ENCODE measurements at regions not wholly inside any gene's neighbourhood (a gene's known extent, or its start where the extent isn't known, plus 50 kb on each side); places are given as distances from the start of the nearest gene placed in this dataset.

DNA sequence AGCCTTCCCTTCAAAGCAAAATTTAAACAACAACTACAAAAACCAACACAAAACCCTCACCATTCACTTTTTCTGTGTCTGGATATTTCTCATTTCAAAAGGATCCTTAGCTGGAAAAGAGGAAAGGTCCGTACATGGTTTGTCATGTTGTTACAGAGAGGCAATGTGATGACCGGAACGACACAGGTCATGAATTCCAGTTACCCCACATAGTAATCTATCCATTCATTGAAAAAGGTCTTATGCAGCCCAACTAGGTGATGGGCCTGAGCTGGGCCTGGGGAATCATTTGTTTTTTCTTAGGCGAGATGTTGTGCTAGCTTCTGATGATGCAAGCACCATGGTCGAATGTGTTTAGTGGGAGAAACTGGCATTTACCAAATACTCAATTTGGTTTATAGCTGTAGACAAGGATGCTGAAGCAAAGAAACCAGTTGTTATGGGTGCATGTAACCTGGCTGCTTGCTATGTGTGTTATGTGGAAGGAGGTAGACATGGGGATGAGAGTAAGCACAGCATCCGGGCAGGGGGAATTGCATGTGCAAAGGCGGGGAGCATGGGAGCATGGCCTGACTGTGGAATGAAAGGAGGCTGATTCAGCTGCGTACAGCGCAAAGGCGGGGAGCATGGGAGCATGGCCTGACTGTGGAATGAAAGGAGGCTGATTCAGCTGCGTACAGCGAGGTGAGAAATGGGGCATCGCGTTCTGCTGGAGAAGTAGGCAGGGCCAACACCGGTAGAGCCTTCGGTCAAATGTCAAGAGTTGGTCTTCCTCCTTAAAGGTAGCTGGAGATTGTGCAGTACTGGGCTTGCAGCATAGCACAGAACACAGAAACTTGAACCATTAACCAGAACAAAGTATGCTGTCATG is 269.7 kb upstream of the MAF start:
- Histone ChIP-seq H3K4me3 (ENCODE audit: low read length) (no peak overlapping the region), H3K27me3 (ENCODE audit: control insufficient read depth, low read length) (no peaks in the 10 kb centered on the region), H3K9me2 (replicated peaks; ENCODE audit: control insufficient read depth, low read length) (no peaks in the 10 kb centered on the region), H3K36me3 (ENCODE audit: control insufficient read depth, low read length) (no peaks in the 10 kb centered on the region), H3F3A (ENCODE audit: control insufficient read depth, insufficient read depth) (no peaks in the 10 kb centered on the region), H3K9me3 (ENCODE audit: control insufficient read depth, insufficient read depth, low read length) (no peaks in the 10 kb centered on the region; the same call in 1 of the 2 replicates), H3K79me2 (ENCODE audit: control insufficient read depth, low read length) (no peaks in the 10 kb centered on the region), H3K4me2 (ENCODE audit: low read length) (no peak overlapping the region), H4K20me1 (ENCODE audit: control insufficient read depth, insufficient read depth, low read depth, low read length) (no peaks in the 10 kb centered on the region), H3K4me1 (ENCODE audit: control insufficient read depth, low read length) (no peaks in the 10 kb centered on the region), H3K27ac (ENCODE audit: low read depth, low read length) (no peak overlapping the region)
- no peak for TF ChIP-seq EZH2phosphoT487 (IDR thresholded peaks at IDR 0.05; ENCODE audit: borderline replicate concordance, low read length)
- TF ChIP-seq, protein P1, sequence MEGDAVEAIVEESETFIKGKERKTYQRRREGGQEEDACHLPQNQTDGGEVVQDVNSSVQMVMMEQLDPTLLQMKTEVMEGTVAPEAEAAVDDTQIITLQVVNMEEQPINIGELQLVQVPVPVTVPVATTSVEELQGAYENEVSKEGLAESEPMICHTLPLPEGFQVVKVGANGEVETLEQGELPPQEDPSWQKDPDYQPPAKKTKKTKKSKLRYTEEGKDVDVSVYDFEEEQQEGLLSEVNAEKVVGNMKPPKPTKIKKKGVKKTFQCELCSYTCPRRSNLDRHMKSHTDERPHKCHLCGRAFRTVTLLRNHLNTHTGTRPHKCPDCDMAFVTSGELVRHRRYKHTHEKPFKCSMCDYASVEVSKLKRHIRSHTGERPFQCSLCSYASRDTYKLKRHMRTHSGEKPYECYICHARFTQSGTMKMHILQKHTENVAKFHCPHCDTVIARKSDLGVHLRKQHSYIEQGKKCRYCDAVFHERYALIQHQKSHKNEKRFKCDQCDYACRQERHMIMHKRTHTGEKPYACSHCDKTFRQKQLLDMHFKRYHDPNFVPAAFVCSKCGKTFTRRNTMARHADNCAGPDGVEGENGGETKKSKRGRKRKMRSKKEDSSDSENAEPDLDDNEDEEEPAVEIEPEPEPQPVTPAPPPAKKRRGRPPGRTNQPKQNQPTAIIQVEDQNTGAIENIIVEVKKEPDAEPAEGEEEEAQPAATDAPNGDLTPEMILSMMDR (IDR thresholded peaks at IDR 0.05; ENCODE audit: low read depth, low read length, poor library complexity, severe bottlenecking) = no peak

DNA sequence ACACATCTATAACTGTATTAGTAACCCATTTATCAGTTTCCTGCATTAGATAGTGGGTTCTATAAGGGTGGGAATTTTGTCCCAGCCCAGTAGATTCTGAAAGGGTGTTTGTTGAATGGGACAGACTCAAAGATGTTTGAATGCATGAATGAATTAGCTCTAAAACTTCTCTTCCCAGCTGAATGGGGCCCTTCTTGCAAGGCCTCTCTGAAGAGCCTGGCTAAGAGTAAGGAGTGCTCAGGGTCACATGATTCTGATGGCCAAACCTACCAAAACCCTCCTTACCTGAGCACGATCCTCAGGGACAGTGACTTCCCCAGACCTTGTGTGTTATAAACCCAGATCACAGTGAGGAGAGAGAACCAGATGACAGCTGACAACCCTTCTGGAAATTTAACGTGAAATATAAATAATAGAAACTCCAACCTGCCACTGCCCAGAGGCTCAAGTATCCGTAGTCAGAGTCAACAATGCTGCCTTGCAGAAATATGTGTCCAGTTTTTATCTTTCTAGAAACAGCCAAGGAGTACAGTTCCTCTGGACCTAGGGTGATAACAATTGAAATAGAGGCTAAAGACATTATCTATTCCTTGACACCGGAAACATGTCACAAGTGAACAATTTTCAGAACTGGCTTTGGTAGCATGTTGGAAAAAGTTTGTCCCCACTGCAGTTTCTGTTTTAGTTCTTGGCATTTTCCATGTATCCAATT is 268.9 kb upstream of the MAF start:
- H3K36me3 ChIP-seq (ENCODE audit: control insufficient read depth, low read length) = no peaks in the 10 kb centered on the region
- TF ChIP-seq EZH2phosphoT487 (IDR thresholded peaks at IDR 0.05; ENCODE audit: borderline replicate concordance, low read length) = no peak
- TF ChIP-seq, protein P1 (IDR thresholded peaks at IDR 0.05; ENCODE audit: low read depth, low read length, poor library complexity, severe bottlenecking) = no peak
- H3K9me3 ChIP-seq (ENCODE audit: control insufficient read depth, insufficient read depth, low read length) = no peaks in the 10 kb centered on the region; the same call in 1 of the 2 replicates
- no peak overlapping the region for H3K27ac ChIP-seq (ENCODE audit: low read depth, low read length)
- no peaks in the 10 kb centered on the region for H3K79me2 ChIP-seq (ENCODE audit: control insufficient read depth, low read length)
- no peak overlapping the region for H3K4me3 ChIP-seq (ENCODE audit: low read length)
- H4K20me1 ChIP-seq (ENCODE audit: control insufficient read depth, insufficient read depth, low read depth, low read length) = no peaks in the 10 kb centered on the region
- H3K9me2 ChIP-seq (replicated peaks; ENCODE audit: control insufficient read depth, low read length) = no peaks in the 10 kb centered on the region
- no peaks in the 10 kb centered on the region for H3K27me3 ChIP-seq (ENCODE audit: control insufficient read depth, low read length)
- no peak overlapping the region for H3K4me2 ChIP-seq (ENCODE audit: low read length)
- no peaks in the 10 kb centered on the region for H3K4me1 ChIP-seq (ENCODE audit: control insufficient read depth, low read length)
- H3F3A ChIP-seq (ENCODE audit: control insufficient read depth, insufficient read depth) = no peaks in the 10 kb centered on the region

DNA sequence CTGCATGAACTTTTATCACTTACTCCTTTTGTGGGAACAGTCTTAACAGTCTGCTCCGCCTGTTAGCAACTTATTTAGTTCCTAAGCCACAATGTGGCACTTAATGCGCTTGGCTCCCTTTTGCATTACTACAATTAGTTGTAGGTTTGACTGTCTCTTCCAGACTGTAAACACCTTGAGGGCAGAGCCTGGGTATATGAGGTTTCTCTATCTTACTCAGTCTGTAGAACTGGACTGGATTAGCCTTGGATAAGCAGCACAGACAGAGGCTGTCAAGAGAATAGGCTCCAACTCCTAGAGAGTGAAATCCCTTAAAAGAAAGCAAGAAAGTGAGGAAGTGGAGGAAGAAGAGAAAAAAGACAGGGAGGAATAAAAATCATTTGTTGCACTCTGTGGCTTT is 268.3 kb upstream of the MAF start:
- Histone ChIP-seq H4K20me1 (ENCODE audit: control insufficient read depth, insufficient read depth, low read depth, low read length) (no peaks in the 10 kb centered on the region), H3K36me3 (ENCODE audit: control insufficient read depth, low read length) (no peaks in the 10 kb centered on the region), H3K79me2 (ENCODE audit: control insufficient read depth, low read length) (no peaks in the 10 kb centered on the region), H3K9me2 (replicated peaks; ENCODE audit: control insufficient read depth, low read length) (no peaks in the 10 kb centered on the region), H3F3A (ENCODE audit: control insufficient read depth, insufficient read depth) (no peaks in the 10 kb centered on the region), H3K4me2 (ENCODE audit: low read length) (no peak overlapping the region), H3K27ac (ENCODE audit: low read depth, low read length) (no peak overlapping the region), H3K27me3 (ENCODE audit: control insufficient read depth, low read length) (no peaks in the 10 kb centered on the region), H3K4me1 (ENCODE audit: control insufficient read depth, low read length) (no peaks in the 10 kb centered on the region), H3K4me3 (ENCODE audit: low read length) (no peak overlapping the region), H3K9me3 (ENCODE audit: control insufficient read depth, insufficient read depth, low read length) (no peaks in the 10 kb centered on the region; the same call in 1 of the 2 replicates)
- TF ChIP-seq, protein P1 (IDR thresholded peaks at IDR 0.05; ENCODE audit: low read depth, low read length, poor library complexity, severe bottlenecking) = no peak
- TF ChIP-seq EZH2phosphoT487 (IDR thresholded peaks at IDR 0.05; ENCODE audit: borderline replicate concordance, low read length) = no peak

Data from DOHH2 (cell line).